Suprapubic skin (tissue), 4 donors: ENCODE measurements at regions not wholly inside any gene's neighbourhood (a gene's known extent, or its start where the extent isn't known, plus 50 kb on each side); places are given as distances from the start of the nearest gene placed in this dataset.
"Not testable (repeated sequence)": the region's sequence is repeated elsewhere in the genome, so short reads cannot be mapped to it uniquely, and the experiment has no call there.

ENCODE experiments used
- DNase-seq, 2 donors: peaks; one replicate each; pipeline ENCODE4 v3.0.0-alpha.2; 2019; ENCODE audit warnings: low spot score in 2 of 2
- H3K27ac ChIP-seq: fragments of 200-600 bp; sonication (generic); one replicate; pipeline ENCODE4 v1.5.1; 2019
- H3K27me3 ChIP-seq: fragments of 200-600 bp; sonication (generic); one replicate; pipeline ENCODE4 v1.5.1; 2019
- H3K36me3 ChIP-seq: fragments of 200-600 bp; sonication (generic); one replicate; pipeline ENCODE4 v1.5.1; 2019
- H3K4me1 ChIP-seq: fragments of 200-600 bp; sonication (generic); one replicate; pipeline ENCODE4 v1.5.1; 2019
- H3K4me3 ChIP-seq: fragments of 200-600 bp; sonication (generic); one replicate; pipeline ENCODE4 v1.5.1; 2019; ENCODE audit warnings: mild to moderate bottlenecking
- H3K9me3 ChIP-seq: fragments of 200-600 bp; sonication (generic); one replicate; pipeline ENCODE4 v1.5.1; 2019
- CTCF ChIP-seq, 2 donors: fragments of 200-600 bp in 1 of 2; fragments of 450-650 bp in 1 of 2; sonication (generic) in 1 of 2; IDR thresholded peaks; one replicate each; pipeline ENCODE4 v1.5.1; 2016 to 2019; ENCODE audit warnings: antibody characterized with exemption in 2 of 2, mild to moderate bottlenecking in 1 of 2, moderate library complexity in 1 of 2
- EP300 ChIP-seq: sonication (generic); formaldehyde crosslinking; IDR thresholded peaks from one replicate; pipeline ENCODE4 v1.6.1; 2017; ENCODE audit warnings: antibody characterized with exemption
- POLR2A ChIP-seq, 2 donors: fragments of 450-650 bp; IDR thresholded peaks; one replicate each; pipeline ENCODE4 v1.6.1; 2017; ENCODE audit warnings: antibody characterized with exemption in 2 of 2, mild to moderate bottlenecking in 2 of 2, moderate library complexity in 2 of 2
- POLR2AphosphoS5 ChIP-seq, 3 donors: sonication (generic); formaldehyde crosslinking; IDR thresholded peaks; one replicate each; pipeline ENCODE4 v1.6.1; 2017; ENCODE audit warnings: antibody characterized with exemption in 3 of 3
- WGBS: methylation state at CpG from one replicate; pipeline ENCODE4 v1.1.5; 2018; 5-methylcytosine and 5-hydroxymethylcytosine counted together

- Histone ChIP-seq H3K27me3 (no peaks in the 10 kb centered on the region), H3K4me1 (peaks cover 8% of the 10 kb centered on the region), H3K36me3 (no peaks in the 10 kb centered on the region), H3K27ac (no peak overlapping the region), H3K4me3 (no peak overlapping the region), H3K9me3 (no peaks in the 10 kb centered on the region)
- WGBS = 83% methylated on average over 1 of the region's 1 CpG
- TF ChIP-seq POLR2AphosphoS5 (IDR thresholded peaks at IDR 0.05) (no peak), EP300 (no peak)
- DNase-seq = no peak
Measured at GRCh38 chr4:38530486-38530885, 133.5 kb upstream of the KLF3 start.

GRCh38 chr4:38531141-38531727 is 132.8 kb upstream of the KLF3 start:
- H3K9me3 ChIP-seq = no peaks in the 10 kb centered on the region
- peaks cover 8% of the 10 kb centered on the region for H3K4me1 ChIP-seq
- H3K27ac ChIP-seq = no peak overlapping the region
- TF ChIP-seq POLR2A (IDR thresholded peaks at IDR 0.05) = no peak
- no peaks in the 10 kb centered on the region for H3K27me3 ChIP-seq
- 70% methylated on average over 5 of the region's 5 CpGs for WGBS
- no peak for DNase-seq
- H3K4me3 ChIP-seq = no peak overlapping the region
- H3K36me3 ChIP-seq = no peaks in the 10 kb centered on the region

- TF ChIP-seq CTCF (IDR thresholded peaks at IDR 0.05) (no peak), POLR2AphosphoS5 (IDR thresholded peaks at IDR 0.05) (no peak), EP300 (no peak), POLR2A (IDR thresholded peaks at IDR 0.05) (no peak)
- no peak overlapping the region for H3K27ac ChIP-seq
Measured at GRCh38 chr4:38532908-38533499, 131.0 kb upstream of the KLF3 start.

GRCh38 chr4:38534344-38535045 is 129.5 kb upstream of the KLF3 start:
- no peak overlapping the region for H3K4me3 ChIP-seq
- H3K36me3 ChIP-seq = no peaks in the 10 kb centered on the region
- no peak for DNase-seq
- H3K27me3 ChIP-seq = no peaks in the 10 kb centered on the region
- peaks cover 5% of the 10 kb centered on the region for H3K4me1 ChIP-seq
- WGBS = 54% methylated on average over 3 of the region's 3 CpGs
- no peak overlapping the region for H3K27ac ChIP-seq
- no peak for TF ChIP-seq POLR2AphosphoS5 (IDR thresholded peaks at IDR 0.05)
- H3K9me3 ChIP-seq = no peaks in the 10 kb centered on the region

More at GRCh38 chr4:38532908-38533499, 131.0 kb upstream of the KLF3 start:
- Histone ChIP-seq H3K27me3 (no peaks in the 10 kb centered on the region), H3K36me3 (no peaks in the 10 kb centered on the region), H3K9me3 (no peaks in the 10 kb centered on the region), H3K4me1 (peaks cover 8% of the 10 kb centered on the region), H3K4me3 (no peak overlapping the region)
- 60% methylated on average over 6 of the region's 6 CpGs for WGBS
- DNase-seq = no peak

- H3K4me1 ChIP-seq, DNase-seq, H3K36me3 ChIP-seq, H3K4me3 ChIP-seq, H3K27ac ChIP-seq, H3K27me3 ChIP-seq, H3K9me3 ChIP-seq: not testable (repeated sequence)
- 82% methylated on average over 1 of the region's 1 CpG for WGBS
Measured at GRCh38 chr4:38535071-38535470, 128.9 kb upstream of the KLF3 start.

- TF ChIP-seq EP300 (no peak), POLR2A (IDR thresholded peaks at IDR 0.05) (no peak)
- H3K27ac ChIP-seq = no peak overlapping the region
- WGBS = 91% methylated on average over 5 of the region's 5 CpGs
- no peaks in the 10 kb centered on the region for H3K9me3 ChIP-seq
- no peaks in the 10 kb centered on the region for H3K27me3 ChIP-seq
- DNase-seq = no peak
- no peak overlapping the region for H3K4me3 ChIP-seq
- no peaks in the 10 kb centered on the region for H3K4me1 ChIP-seq
- H3K36me3 ChIP-seq = no peaks in the 10 kb centered on the region
Measured at GRCh38 chr4:38535717-38536116, 128.3 kb upstream of the KLF3 start.

GRCh38 chr4:38536716-38537115 is 127.3 kb upstream of the KLF3 start:
- whole genome bisulfite sequencing = 98% methylated on average over 2 of the region's 2 CpGs
- H3K27ac ChIP-seq = no peak overlapping the region
- no peaks in the 10 kb centered on the region for H3K27me3 ChIP-seq
- no peaks in the 10 kb centered on the region for H3K36me3 ChIP-seq
- DNase-seq = no peak
- no peak overlapping the region for H3K4me3 ChIP-seq
- no peaks in the 10 kb centered on the region for H3K4me1 ChIP-seq
- H3K9me3 ChIP-seq = no peaks in the 10 kb centered on the region
- TF ChIP-seq POLR2AphosphoS5 (IDR thresholded peaks at IDR 0.05) = no peak
- no peak for TF ChIP-seq CTCF (IDR thresholded peaks at IDR 0.05)
- TF ChIP-seq EP300 = no peak
- TF ChIP-seq POLR2A (IDR thresholded peaks at IDR 0.05) = no peak
